ENCODE measurements at regions not wholly inside any gene's neighbourhood (a gene's known extent, or its start where the extent isn't known, plus 50 kb on each side); places are given as distances from the start of the nearest gene placed in this dataset.
"Not testable (repeated sequence)": the region's sequence is repeated elsewhere in the genome, so short reads cannot be mapped to it uniquely, and the experiment has no call there.

- no peak for DNase-seq
Measured at GRCh38 chr5:50898966-50899365, 232.5 kb downstream of the PARP8 start.

GRCh38 chr5:50900952-50901510 lies 234.6 kb downstream of the PARP8 start:
- DNase-seq = no peak

DNA sequence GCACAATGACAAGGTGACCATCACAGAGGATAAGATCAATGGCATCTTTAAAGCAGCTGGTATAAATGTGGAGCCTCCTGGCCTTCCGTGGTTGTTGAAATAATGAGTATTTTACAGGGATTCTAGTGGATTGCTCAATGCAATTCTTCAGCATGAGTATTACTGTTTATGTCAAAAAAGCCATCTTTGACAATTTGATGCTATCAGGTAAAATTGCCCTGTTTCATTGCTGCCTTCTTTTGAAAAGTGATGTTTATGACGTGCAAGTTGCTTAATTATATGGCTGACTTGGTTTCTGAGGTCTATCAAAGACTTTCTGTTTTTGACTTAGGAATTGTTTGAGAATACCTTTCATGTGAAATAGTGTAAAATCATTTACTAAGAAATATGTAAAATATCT lies 237.2 kb downstream of the PARP8 start:
- DNase-seq = no peak

GRCh38 chr5:50905996-50906570 lies 239.6 kb downstream of the PARP8 start:
- DNase-seq = no peak

DNA sequence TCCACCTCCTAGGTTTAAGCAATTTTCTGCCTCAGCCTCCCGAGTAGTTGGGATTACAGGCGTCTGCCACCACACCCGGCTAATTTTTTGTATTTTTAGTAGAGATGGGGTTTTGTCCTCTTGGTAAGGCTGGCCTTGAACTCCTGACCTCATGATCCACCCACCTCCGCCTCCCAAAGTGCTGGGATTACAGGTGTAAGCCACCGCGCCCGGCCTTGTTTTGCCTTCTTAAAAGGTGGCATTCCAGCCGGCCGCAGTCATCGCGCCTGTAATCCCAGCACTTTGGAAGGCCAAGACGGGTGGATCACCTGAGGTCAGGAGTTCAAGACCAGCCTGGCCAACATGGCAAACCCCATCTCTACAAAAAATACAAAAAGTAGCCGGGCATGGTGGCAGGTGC lies 253.7 kb downstream of the PARP8 start:
- DNase-seq = not testable (repeated sequence)

DNA sequence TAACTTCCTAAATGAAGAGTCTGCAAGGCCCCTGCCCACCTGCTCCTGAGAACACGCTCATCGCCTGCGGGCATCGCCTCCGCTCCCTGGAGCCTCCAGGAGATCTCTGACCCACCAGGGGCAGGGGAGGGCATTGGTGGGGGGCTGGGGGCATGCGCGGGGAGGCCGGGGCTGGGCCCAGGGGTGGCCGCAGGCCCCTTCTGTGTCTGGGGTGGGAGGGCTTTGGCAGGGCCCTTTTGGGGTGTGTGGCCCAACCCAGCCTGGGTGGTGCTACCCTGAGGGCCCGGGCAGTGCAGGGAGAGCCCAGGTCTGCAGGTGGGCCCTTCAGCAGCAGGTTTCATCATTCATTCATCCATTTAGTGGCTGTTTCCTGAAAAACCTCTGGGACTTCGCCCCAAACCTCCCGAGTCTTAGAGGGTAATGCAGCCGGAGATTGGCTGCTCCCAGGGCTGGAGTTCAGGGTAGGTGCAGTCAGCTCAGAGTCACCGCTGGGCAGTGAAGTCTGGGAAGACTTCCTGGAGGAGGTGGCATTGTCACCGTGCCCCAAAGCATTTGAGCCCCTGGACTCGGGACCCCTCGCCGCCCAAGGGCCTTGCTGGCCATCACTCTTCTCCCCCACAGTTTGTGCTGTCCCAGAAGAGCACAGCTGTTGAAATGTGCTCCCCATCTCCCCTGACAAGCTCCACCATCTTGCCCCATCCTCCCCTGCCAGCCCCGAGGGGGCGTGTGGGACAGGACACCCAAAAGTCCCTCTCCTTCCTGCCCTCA lies 255.1 kb downstream of the PARP8 start:
- DNase-seq = no peak

GRCh38 chr5:50922134-50922941 lies 255.9 kb downstream of the PARP8 start:
- DNase-seq = not testable (repeated sequence)

GRCh38 chr5:50922942-50923767 lies 256.7 kb downstream of the PARP8 start:
- no peak for DNase-seq

- DNase-seq = no peak
Measured at GRCh38 chr5:50923768-50924494, 257.5 kb downstream of the PARP8 start.

DNA sequence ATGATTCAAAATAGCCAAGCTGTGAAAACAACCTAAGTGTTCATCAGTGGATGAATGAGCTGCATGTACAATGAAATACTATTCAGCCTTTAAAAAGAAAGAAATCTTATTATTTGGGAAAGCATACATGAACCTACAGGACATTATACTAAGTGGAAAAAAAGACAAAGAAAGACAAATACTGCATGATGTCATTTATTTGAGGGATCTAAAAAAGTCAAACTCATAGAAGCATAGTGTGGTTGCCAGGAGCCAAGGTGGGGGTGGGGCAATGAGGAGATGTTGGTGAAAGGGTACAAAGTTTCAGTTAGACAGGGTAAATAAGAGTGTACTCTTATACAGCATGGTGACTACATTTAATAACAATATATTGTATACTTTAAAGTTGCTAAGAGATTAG lies 261.5 kb downstream of the PARP8 start:
- DNase-seq = no peak

DNA sequence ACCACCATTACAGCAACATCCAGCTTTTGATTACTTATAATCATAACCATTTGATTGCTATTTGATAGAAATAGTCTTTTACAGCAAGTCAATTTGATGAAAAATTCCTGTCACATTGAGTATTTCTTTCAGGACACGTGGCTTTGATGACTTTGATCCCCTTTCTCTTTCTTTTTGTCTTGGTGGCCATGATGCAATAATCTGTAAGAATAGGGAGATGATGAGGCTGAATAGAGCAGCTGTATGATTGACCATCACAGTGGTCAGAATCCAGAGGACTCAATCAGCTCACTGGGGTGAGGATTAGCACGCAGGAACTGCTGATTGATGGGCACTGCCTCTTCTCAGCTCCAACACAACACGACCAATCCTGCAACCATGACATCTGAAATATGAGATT lies 262.7 kb downstream of the PARP8 start:
- no peak for DNase-seq

DNA sequence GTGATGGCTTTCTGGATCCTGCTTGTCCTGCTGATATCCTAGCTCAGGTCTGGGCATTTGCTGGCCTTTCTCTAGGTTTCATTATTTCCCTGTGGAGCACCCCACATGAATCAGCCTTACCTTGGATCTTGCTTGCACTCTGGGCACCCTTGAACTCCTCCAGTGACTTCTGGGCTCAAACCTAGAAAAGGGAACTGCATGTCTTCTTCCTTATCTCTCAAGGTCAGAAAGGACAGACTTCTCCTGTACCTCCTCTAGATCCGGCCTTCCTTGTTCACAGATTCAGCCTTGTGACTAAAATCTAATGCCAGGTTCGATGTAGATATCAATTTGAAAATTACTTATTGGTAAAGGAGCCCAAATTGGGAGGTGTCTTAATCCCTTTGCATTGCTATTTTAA lies 267.9 kb downstream of the PARP8 start:
- no peak for DNase-seq

DNA sequence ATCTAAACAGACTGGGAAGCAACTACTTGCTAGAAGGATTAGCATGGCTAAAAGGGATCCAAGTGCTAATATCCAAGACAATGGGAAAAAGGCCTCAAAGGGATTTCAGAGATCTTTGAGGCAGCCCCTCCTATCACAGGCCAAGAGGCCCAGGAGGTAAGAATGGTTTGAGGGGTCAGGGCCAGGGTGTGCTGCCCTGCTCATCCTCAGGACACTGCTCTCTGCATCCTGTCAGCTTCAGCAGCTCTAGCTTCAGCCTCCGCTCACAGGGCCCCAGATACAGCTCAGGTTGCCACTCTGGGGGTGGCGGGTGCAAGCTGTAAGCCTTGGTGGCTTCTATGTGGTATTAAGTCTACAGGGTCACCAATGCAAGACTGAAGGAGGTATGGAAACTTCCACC lies 278.7 kb downstream of the PARP8 start:
- no peak for DNase-seq

- DNase-seq = no peak
Measured at GRCh38 chr5:50947906-50948683, 281.7 kb downstream of the PARP8 start.

DNA sequence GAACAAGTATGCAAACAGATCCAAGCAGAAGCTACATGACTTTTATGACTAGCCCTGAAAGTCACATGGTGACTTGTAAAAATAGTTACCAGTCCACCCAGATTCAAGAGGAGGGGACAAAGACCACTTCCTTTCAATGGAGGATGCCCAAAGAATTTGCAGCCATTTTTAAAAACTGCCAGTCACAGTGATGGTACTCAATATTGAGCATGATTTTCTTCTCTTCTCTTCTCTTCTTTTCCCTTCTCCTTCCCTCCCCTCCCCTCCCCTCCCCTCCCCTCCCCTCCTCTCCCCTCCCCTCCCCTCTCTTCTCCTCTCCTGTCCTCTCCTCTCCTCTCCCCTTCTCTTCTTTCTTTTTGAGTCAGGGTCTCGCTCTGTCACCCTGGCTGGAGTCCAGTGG lies 286.9 kb downstream of the PARP8 start:
- no peak for DNase-seq

DNA sequence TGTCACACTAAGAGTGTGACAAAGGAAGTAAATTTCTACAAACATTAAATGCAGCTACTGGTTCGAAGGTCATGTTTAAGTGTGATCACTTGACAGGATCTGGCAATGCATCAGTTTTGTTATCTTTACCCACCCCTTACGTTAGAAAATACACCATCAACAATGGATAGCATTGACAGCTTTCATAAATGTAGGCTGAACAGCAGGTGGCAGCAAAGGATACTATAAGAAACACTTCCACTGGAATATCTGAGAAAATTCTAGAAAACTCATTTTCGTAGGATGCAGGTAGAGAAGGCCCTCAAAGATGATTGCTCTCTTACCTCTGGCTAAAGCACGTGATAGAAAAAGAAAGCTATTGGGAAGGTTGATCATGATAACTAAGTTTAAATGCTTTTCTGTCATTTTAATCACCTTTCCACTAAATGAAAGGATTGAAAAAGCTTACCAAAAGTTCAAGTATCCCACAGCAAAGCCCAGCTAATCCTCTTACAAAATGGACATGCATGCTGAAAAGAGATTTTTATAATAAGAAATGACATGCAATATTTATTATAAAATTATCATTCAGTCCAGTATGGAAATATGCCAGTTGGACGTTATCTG lies 292.5 kb downstream of the PARP8 start:
- DNase-seq = peak; percentile 5 to 67

DNA sequence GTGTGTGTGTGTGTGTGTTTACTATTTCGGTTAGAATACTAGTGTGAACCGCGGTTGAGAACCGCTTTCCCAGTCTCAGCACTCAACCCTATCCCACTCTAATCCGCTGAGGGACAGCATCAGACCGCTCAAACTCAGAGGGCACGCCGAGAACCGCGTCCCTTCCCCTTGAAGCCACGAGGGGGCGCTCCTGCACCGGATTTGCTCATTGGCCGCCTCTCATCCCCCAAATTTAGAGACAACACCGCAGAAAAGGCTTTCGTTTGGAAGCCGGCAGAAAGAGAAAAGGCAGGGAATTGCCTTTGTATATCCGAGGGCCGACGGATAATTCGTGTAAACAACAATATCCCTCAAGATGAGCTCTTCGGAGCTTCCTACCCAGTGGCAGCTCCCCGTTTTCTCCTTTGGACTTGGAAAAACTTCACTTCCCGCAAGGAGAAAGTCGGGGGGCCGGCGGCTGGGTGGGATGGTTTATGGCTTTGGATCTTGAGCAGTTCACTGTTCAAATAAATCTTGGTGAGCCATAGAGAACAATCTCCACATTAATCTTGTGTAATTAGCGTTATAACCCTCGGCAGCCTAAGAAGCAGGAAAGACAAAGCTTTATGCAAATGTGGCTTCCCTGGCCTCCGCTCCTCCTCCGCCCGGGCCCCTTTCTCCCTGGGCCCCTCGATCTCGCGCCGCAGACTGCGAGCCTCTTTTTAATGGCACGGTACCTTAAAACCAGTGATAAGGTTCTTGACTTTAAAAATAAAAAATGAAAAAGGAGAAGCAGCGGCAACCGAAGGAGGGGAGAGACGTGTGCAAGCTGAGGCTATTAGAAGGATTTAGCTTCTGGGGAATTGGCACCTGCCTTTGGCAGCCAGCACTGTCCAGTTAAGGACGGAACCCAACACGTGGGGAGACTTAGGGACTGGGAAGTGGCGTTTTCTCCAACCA lies 296.8 kb downstream of the PARP8 start:
- peak; percentile 56 to 61 for DNase-seq

DNA sequence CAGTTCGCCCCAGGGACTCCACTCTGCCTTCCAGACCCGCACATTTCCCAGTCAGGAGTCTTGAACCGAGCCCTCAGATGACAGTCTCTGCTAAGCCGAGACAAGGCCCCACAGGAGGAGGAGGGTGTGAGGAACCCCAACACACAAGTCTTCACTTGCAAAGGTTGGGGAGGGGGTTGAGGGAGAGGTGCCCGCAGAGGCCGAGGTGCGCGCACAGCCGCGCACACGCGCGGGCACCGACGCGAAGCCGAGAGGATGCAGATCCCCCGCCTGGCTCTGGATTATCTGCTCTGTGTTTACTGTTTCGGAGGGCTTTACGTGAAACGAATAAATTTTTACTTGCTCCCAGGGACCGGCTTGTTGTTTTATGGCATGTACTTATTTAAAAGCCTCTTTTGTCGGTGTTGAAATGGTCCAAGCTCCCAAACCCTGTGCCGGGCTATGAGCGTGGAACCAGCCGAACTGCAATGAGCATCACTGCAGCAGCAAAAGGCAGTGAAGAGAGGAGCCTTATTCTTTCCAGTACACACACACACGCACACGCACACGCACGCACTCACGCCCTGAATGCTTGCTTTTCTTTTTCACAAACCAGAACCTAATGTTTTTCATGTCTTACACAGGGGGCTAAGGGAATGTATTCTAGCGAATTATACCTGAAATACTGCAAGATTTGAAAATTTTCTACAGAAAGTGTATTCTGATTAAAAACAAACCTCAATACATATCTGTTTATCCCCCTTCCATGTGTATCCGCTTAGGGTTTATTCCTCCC lies 297.7 kb downstream of the PARP8 start:
- peak in 1 of 2 donors; percentile 14 for DNase-seq
